Midbrain (tissue), 1 donor: ENCODE measurements at regions not wholly inside any gene's neighbourhood (a gene's known extent, or its start where the extent isn't known, plus 50 kb on each side); places are given as distances from the start of the nearest gene placed in this dataset.
"Not testable (repeated sequence)": the region's sequence is repeated elsewhere in the genome, so short reads cannot be mapped to it uniquely, and the experiment has no call there.

Source experiments
- DNase-seq: peaks from one replicate; lab custom pipeline; 2025; lab: John Stamatoyannopoulos, UW

DNA sequence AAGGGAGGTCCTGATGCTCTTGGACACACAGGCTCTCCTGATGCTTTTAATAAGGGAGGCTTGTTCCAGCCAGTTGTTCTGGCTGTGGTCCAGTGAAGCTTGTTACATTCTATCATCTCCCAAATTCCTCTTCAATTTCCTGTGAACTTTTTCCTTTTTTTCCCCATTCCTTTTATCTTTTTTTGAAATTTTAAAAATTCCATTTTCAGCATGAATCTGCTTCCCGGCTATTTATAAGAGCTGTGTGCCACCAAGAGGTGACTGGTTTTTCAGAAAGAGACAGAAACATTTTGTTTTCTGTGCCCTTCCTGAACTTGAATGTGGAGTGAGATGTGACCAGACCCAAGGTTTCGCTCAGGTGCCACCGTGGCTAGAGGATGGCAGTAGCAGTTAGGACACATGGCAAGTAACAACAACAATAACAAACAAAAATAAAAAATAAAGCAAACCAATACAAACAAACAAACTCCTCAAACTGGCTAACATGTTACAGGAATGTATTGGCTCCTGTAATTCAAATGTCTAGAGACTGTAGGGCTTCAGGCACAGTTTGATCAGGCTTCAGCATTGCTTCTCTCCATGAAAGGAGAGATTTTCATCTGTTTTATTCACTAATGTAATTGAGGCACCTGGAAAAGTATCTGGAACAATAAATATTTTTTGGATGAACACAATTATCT, 121.1 kb downstream of the BOD1 start:
- DNase-seq: peak; percentile 27

DNA sequence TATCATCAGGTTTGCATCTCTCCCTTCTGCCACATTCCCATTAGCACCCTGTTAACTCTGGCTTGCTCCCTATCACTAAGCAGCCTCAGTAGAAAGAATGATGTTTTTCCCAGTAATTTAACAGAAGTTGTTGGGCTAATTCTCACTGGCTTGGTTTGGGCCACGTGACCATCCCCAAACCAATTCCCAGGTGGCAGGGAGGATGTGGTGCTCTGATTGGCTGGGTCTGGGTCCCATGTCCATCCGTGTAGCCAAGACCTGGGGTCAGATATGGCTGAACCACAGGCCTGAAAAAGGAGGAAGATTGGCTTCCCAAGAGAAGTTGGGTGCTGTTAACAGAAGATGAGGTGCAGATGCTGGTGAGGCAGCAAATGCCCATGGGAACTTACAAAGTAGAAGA, 122.0 kb downstream of the BOD1 start:
- DNase-seq: no peak

DNA sequence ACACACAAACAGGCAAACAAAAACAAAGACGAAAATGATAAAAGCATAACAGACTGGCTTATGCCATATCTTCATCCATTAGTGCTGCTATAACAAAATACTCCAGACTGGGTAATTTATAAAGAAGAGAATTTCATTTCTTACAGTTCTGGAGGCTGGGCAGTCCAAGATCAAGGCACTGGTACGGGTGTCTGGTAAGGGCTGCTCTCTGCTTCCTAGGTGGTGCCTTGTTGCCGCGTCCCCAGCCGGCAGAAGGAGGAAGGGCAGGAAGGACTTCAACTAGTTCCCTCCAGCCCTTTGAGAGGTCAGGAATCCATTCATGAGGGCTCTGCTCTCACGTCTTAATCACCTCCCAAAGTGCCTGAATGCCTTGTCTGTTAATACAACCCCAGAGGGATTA, 122.6 kb downstream of the BOD1 start:
- DNase-seq: no peak

DNA sequence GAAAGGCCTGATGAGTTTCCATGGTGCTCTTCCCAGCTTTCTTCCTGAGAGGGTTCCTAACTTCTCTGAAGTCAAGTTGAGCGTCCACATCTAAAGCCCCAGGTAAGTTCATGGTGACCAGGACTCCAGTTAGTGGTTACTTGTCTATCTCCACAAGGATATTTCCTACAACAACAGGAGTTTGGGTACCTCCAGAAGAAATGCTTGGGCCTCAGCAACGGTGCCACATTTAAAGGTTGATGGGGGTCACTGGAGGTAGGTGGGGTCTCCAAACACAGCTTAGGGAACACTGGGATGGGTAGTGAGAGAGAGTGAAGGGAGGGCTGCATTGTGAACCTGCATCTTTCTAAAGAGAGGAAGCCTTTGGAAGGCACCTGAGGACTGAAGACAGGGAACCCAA, 123.4 kb downstream of the BOD1 start:
- no peak for DNase-seq

DNA sequence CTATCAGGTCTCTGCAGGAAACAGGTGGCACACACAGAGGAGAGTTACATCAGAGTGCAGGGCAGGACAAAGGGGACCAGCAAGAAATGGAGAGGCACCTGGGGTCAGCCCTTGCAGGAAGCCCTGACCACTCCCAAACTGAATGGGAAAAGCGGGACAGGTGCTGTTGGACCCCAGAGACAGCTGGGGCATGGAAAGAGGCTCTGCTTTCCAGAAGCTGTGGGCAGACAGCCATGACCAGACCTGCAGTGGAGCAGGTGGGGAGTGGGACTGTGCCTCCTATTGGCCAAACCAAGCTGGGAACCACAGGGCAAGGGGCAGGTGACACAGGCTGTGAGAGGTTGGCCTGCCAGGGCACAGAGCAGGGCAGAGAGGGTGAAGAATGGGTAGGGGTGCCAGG, 125.8 kb downstream of the BOD1 start:
- no peak for DNase-seq

DNA sequence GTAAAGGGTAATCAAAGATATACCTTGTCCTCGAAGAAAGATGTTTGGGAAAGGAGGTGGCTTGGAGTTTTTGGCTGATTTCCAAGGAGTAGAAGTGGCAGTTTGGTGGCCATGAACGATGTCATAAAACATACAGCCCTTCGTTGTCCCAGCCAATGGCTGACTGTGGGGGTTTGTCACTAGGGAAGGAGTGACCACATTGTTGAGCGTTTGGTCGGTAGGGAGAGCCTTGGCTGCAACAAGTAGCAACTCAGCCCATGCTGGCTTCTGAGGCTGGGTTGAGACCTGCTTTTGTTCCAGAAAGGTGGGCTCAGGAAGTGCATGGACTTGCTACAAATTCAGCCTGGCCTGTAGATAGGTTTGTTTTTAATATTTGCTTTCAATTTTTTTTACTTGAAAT, 128.3 kb downstream of the BOD1 start:
- no peak for DNase-seq

DNA sequence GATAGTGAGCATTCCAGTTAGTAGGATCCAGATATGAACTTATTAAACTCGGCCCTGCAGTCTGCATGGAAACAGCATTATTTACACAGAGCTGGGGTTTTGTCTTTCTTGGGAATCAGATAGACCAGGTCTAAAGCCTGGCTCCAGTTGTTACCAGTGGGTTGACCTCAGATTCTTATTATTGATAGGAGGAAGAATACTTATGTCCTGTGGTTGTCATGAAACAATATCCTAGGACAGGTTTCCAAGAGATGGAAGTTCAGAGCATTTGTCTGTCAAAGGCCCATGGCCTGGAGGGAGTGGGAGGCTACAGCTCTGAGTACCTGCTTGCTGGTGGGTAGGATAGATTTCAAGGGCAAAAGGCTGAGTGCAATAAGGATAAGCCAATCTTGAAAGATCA, 129.2 kb downstream of the BOD1 start:
- no peak for DNase-seq

DNA sequence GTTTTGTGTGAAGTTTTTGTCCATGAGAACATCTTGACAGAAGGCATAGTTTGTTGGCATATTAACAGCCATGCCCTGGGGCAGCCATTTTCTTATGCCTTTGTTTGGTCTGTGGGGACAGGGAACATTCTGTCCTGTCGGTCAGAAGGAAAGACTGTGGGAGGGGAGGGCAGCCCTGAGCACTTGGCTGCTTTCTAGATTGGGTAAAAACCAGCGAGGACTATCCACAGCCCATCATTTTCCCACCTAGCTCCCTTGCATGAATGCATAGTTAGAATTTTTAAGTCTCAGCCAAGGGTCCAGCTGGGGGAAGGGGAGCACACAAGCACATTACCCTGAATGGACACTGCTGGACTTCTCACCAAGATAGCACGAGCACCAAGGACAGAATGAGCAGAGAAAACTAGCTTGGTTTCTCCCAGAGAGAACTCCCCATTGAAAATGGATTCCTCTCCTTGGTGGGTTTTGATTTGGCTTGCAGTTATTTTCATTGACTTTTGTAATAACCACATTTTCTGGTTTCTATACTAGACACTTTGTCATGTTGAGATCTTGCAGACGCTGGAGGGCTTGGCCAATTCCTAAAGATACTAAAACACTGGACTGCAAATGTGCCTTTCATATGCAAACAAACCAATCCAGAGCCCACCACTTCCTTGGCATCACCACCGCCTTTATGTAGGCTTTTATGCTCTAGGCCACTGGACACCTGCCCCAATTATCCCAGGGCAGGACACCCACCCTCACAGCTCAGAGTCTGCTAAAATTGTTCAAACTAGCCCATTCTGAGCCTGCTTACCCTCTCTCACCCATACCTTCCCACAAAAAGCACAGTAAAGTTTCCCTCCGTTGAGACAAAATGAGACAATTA, 129.9 kb downstream of the BOD1 start:
- DNase-seq: no peak

DNA sequence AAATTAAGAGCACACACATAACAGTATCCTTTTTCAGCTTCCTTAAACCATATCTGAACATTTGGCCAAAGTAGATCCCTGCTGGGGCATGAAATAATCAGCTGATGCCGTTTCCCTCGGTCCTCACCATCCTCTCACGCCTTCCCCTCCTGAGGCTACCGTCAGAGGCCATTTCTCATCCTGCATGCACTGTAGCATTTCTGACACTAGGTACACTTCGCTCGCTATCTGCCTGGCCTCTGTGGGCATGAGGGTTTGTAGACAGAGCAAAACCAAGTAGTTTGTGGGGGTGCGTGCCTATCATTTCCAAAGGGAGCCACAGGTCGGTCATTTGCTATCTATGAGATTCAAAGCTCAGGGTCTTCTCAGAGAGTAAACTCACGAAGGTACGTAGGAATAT, 131.9 kb downstream of the BOD1 start:
- DNase-seq: no peak

DNA sequence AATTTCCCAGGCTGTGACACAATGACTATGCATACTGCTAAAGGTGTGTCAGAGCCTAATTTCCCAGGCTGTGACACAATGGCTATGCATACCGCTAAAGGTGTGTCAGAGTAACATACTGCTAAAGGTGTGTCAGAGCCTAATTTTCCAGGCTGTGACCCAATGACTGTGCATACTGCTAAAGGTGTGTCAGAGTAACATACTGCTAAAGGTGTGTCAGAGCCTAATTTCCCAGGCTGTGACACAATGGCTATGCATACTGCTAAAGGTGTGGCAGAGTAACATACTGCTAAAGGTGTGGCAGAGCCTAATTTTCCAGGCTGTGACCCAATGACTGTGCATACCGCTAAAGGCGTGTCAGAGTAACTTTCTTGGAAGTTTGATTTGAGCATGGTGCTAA, 132.9 kb downstream of the BOD1 start:
- not testable (repeated sequence) for DNase-seq

DNA sequence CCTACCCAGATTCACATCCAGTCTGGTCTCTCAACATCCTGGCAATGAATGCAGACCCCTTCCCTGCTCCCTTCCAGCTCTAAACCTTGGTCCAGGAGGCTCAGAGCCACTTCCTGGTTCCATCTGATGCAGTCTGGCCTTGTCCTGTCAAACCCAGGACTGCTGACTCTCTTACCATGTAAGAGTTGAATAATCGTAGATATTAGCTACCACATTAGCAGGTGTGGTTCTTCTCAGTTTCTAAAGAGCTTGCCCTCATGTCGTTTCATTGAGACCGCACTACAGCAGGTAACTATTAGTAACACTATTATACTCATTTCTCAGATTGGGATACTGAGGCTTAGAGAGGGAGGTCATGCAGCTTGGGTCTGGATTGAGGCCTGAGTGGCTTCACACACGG, 133.3 kb downstream of the BOD1 start:
- no peak for DNase-seq

DNA sequence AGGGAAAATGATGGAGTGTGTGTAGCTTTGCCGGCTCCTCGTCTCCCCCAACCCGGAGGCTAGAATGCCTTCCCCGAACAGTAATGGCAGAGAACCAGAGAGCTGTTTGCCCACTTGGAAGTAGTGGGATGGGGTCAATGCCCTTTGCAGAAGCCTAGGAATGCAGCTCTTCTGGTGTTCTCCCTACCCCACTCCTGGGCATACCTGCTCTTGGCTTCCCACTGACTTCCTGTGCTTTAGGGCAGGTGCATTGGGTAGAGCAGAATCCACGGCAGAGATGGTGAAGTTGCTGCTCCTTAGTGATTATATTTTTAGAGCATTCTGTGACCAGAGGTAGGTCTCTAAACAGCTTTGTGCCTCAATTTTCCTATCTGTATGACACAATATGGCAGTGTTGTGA, 134.6 kb downstream of the BOD1 start:
- no peak for DNase-seq

DNA sequence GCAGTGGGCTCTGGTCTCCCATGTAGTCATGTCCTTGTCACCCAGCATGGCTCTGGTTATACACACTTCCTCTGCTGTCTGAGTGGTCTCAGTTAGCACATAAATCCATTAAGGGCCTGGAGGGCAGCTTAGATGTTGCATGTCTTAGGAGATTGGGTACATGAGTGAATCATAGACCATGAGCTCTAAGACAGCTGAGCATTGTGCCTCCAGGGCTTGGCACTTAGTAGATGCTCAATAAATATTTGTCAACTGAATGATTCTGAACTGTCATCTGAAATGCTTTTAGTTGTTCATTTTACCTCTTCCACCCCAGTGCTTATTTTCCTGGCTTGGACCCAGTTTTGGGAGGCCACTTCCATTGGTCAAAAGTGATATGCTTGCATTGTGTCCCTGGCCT, 135.6 kb downstream of the BOD1 start:
- no peak for DNase-seq

DNA sequence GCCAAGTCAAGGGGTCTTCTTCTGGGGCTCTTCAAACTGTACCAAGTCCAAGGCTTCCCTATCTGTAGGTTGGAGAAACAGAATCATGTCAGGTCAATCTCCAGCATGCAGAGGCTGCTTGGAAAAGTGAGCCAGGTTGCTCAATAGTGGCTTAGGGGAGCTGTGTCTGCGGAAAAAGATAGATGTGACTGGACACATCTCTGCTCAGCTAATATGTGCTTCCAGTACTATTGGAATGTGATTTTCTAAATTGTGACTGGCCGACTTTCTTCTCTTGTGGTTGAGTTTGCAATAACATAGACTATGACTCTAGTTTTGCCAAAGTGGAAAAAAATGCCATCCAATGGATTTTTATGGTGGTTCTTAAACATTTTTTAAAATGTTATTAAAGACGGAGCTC, 136.7 kb downstream of the BOD1 start:
- no peak for DNase-seq

DNA sequence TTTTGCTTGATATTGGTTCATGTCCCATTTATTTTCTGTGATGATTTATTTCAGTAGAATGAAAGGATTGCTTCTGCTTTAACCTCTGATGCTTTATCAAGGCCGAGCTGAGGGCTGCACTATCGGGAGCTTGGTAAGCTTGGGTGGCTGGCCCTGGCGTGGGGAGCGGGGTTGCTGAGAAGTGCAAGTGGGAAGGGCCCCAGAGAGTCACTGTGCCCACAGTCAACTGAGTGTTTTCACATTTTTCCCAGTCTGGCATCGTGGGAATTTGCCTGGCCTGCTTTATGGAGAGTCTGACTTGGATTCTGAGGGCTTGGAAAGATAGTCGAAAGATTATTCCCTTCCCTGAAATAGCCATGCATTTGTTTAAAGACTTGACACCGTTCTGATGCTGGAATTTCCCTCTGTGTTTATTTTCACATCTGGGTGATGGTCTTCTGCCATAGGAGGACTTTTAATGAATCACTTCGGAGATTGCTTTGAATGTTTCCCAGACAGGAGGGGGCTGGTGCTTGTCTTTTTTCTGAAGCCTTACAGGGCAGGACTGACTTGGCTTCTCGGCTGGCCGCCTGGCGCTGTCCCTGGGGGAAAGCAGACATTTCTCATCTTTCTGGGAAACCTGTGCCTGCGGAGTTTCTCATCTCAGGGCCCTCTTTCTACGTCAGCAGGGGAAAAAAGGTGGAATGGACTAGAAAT, 139.0 kb downstream of the BOD1 start:
- DNase-seq: no peak

DNA sequence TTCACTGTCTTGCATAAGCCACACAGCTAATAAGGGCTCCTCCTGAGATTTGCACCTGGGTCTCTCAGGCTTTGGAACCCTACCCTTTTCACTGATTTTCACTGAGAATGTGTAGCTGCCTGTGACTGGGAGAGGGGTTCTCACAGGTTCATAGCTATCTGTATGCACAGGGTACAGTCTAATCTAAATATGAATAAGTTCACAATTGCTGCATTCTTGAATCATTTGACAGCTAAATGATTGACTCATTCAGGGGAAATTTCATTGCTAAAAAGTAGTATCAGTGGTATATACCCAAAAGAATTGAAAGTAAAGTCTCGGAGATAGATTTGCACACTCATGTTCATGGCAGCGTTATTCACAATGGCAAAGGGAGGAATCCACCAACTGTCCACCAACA, 140.7 kb downstream of the BOD1 start:
- DNase-seq: no peak

DNA sequence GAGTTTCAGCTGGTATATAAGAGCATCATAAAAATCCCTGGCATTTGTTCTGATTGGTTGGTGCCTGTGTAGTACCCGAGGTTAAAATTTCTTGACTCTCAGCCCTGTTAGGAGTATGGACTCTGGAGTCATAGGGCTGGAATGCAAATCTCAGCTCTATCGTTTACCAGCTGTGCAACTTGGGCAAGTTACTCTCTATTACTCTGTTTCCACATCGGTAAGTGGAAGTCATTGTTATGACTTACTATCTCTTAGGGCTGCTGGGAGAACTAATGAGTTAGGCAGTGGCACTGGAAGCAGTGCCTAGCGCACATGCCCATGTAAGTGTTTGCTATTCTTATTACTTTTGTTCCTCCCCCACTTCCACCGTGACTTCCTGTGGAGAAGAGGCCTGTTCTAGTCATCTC, 141.6 kb downstream of the BOD1 start:
- no peak for DNase-seq

DNA sequence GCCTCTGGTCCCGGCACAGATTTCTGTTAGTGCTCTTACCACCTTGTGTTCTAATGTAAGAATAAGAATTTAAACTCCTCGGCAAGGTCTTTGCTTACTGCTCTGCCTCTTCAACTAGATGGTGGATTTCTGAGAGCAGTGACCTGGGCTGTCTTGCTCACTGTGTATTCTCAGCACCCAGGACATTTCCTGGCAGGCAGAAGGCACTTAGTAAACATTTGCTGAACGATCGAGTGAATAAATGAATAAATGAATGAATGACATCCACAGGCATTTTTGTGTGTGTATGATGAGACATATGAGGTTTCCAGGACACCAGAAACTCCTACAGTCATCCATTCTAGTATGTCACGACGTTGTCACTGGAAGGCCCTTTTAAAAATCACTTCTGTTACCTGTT, 143.2 kb downstream of the BOD1 start:
- no peak for DNase-seq

DNA sequence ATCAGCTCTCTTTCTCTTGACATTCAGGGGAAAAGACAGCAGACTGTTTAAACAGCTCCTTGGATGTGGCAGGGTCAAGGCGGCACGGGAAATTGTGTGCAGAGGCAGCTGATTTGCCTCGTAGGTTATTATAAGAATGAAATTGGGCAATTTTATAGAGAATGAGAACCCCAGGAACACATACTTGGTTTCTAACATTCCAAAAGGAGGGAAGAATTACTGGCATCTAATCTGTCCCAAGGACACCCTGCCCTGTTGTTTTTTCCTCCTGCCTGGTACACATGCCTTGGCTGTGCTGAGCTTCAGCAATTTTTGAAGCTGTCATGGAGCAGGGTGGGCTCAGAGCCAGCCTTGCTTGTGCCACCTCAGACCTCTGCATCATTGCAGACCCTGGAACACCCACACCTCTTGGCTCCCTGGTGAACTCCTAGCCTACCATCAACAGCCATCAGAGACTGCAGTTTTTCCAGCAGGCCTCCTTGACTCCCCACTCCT, 143.6 kb downstream of the BOD1 start:
- no peak for DNase-seq

DNA sequence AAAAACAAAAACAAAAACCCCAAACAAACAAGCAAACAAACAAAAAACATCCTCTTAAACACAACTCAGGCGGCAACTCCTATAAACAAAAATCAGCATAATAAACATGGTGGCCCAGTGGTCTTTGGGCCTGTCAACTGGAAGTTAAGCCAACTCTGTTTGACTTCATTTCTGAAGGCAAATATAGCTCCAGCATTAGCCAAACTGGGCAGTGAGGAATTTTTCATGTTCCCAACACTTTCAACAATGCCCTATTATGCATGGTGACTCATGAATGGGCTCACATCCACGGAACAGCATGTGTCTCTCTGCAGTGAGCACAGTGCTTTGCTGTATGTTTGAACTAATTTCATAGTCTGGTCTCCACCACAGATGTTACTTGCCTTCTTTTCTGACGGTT, 143.9 kb upstream of the STC2 start:
- DNase-seq: peak; percentile 97

DNA sequence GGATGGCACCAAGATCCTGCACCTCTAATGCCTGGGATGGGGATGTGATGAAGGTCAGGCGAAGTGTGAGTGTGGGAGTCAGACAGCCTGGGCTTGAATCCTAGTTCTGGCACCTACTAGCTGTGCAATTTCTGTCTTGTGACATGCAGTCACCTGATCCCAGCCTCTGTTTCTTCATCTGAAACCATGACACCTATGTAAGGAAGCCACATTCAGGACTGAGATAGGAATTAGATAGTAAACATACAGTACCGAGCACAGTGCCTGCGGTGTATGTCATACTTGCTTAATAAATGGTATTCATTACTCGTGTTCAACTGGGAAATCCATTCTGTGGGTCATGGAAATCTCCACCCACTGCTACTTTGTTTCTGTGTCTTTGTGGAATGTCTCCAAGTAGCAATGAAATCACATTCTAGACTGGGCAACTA, 140.6 kb upstream of the STC2 start:
- DNase-seq: no peak

DNA sequence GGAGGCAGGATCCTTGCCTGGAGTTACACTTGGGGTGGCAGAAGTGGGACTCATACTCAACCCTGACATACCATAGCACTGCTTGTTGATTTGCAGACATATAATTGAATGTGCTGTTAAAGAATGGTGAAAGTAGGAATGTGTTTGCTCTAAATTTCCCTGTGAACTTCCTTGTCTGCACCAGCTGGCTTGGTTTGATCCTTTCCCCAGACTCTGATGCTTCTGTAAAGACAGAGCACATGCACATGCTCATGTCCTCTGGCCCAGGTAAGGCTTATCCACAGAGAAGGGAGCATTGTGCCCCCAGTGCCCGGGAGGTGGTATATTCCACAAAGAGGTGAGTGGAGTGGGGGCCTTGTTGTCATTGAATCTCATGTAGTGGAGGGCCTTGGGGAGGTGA, 138.0 kb upstream of the STC2 start:
- no peak for DNase-seq

DNA sequence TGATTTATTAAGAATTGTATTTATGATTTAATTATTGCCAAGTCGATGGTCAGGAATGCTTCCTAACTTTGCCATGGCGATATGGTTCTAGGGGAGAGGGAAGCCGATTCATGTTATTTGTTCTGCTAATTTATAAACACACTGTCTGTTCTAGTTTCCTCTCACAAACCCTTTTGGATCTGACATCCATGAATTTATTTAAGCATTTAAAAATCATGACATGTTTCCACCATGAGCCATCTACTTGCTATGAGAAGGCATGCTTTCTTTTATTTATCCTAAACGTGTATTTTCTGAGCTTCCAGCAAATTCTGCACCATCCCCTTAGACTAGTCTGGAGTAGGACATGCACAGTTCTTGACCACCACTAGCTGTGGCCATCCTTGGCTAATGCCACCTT, 136.6 kb upstream of the STC2 start:
- DNase-seq: no peak
